Cardiac muscle cell (in vitro differentiated cells and primary cell): ENCODE measurements at regions not wholly inside any gene's neighbourhood (a gene's known extent, or its start where the extent isn't known, plus 50 kb on each side); places are given as distances from the start of the nearest gene placed in this dataset.

Experiments
- DNase-seq, 2 donors: peaks; one replicate each; pipeline versions ENCODE4 v3.0.0 to v3.0.0-alpha.2; 2010 to 2017; ENCODE audit warnings: low read depth in 1 of 2, low spot score in 1 of 2
- H3K27ac ChIP-seq: fragments of 200-600 bp; sonication (generic); 2 replicates; pipeline ENCODE4 v1.5.1; 2016
- H3K27me3 ChIP-seq: fragments of 200-600 bp; sonication (generic); 2 replicates; pipeline ENCODE4 v1.6.0; 2016; ENCODE audit warnings: control low read depth
- H3K36me3 ChIP-seq: fragments of 200-600 bp; sonication (generic); 2 replicates; pipeline ENCODE4 v1.5.1; 2016; ENCODE audit warnings: control low read depth
- H3K4me1 ChIP-seq: fragments of 200-600 bp; sonication (generic); 2 replicates; pipeline ENCODE4 v1.8.1; 2017; ENCODE audit warnings: low read depth, mild to moderate bottlenecking, mixed run types
- H3K4me3 ChIP-seq: fragments of 200-600 bp; sonication (generic); 2 replicates; pipeline ENCODE4 v1.5.1; 2016; ENCODE audit warnings: mild to moderate bottlenecking
- H3K9me3 ChIP-seq: fragments of 200-600 bp; sonication (generic); 2 replicates; pipeline ENCODE4 v1.5.1; 2017; ENCODE audit warnings: low read depth, mild to moderate bottlenecking, control low read depth
- TF ChIP-seq, protein P1 (sequence below): IDR thresholded peaks from 2 replicates; pipeline ENCODE4 v1.5.1; 2012; ENCODE audit warnings: low read depth, mild to moderate bottlenecking, low read length

- no peak for DNase-seq
- Histone ChIP-seq H3K27me3 (no peaks in the 10 kb centered on the region), H3K4me3 (no peak overlapping the region), H3K36me3 (no peaks in the 10 kb centered on the region), H3K27ac (no peak overlapping the region), H3K4me1 (no peaks in the 10 kb centered on the region), H3K9me3 (no peaks in the 10 kb centered on the region)
- TF ChIP-seq, protein P1, sequence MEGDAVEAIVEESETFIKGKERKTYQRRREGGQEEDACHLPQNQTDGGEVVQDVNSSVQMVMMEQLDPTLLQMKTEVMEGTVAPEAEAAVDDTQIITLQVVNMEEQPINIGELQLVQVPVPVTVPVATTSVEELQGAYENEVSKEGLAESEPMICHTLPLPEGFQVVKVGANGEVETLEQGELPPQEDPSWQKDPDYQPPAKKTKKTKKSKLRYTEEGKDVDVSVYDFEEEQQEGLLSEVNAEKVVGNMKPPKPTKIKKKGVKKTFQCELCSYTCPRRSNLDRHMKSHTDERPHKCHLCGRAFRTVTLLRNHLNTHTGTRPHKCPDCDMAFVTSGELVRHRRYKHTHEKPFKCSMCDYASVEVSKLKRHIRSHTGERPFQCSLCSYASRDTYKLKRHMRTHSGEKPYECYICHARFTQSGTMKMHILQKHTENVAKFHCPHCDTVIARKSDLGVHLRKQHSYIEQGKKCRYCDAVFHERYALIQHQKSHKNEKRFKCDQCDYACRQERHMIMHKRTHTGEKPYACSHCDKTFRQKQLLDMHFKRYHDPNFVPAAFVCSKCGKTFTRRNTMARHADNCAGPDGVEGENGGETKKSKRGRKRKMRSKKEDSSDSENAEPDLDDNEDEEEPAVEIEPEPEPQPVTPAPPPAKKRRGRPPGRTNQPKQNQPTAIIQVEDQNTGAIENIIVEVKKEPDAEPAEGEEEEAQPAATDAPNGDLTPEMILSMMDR: no peak
These were observed 144.8 kb upstream of the RGPD4 start for GRCh38 chr2:107681936-107682335.

DNA sequence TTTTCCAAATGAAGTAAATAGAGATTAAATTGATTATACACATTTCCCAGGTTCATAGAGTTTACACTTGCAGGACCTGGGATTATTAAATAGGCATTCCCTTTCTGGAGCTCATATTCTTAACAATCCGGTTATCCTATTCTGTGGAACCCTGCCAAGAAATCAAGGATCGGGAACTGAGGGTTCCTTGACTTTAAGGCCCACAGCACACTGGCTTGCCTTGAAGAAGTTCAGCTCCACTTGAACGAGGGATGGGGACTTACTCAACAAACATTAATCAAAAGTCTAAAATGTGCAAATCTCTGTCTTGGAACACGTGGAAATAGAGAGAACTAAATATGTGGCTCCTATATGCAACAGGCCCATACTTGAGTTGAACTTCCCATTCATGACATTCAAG lies 142.3 kb upstream of the RGPD4 start:
- Histone ChIP-seq H3K4me3 (no peak overlapping the region), H3K27ac (no peak overlapping the region), H3K9me3 (no peaks in the 10 kb centered on the region), H3K36me3 (no peaks in the 10 kb centered on the region), H3K4me1 (no peaks in the 10 kb centered on the region), H3K27me3 (no peaks in the 10 kb centered on the region)
- DNase-seq: no peak
- TF ChIP-seq, protein P1: no peak

DNA sequence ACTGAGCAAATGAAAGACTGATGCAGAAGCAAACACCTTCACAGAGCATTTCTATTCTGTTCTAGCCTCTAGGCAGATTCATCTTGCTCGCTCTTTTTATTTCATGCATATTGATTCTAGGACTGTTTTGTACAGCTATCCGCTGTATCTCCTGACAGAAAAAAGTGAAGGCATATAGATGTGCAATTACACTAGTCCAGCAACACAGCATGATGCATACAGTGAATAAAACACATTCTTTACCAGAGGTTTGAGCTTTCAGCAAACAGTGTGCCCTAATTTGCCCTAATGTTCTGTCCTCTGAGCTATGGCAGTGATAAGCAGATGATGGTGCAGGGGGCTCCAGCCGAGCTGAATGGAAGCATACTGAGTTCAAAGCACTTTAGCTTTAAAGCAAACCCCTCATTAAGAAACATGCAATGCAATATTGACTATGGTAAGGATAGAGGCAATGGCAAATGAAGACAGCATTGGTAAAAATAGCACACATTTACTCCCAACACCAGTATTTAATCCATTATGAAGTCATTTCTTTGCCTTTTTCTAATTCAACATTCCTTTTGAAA lies 141.2 kb upstream of the RGPD4 start:
- no peaks in the 10 kb centered on the region for H3K27me3 ChIP-seq
- H3K36me3 ChIP-seq: no peaks in the 10 kb centered on the region
- no peak for DNase-seq
- no peak overlapping the region for H3K4me3 ChIP-seq
- TF ChIP-seq, protein P1: no peak
- no peak overlapping the region for H3K27ac ChIP-seq
- H3K9me3 ChIP-seq: no peaks in the 10 kb centered on the region
- H3K4me1 ChIP-seq: no peaks in the 10 kb centered on the region

- no peak overlapping the region for H3K4me3 ChIP-seq
- H3K9me3 ChIP-seq: no peaks in the 10 kb centered on the region
- no peaks in the 10 kb centered on the region for H3K36me3 ChIP-seq
- TF ChIP-seq, protein P1: no peak
- no peaks in the 10 kb centered on the region for H3K27me3 ChIP-seq
- DNase-seq: no peak
- no peaks in the 10 kb centered on the region for H3K4me1 ChIP-seq
- no peak overlapping the region for H3K27ac ChIP-seq
These were observed 139.6 kb upstream of the RGPD4 start for GRCh38 chr2:107687073-107687472.

- Histone ChIP-seq H3K9me3 (no peaks in the 10 kb centered on the region), H3K4me3 (no peak overlapping the region), H3K27ac (no peak overlapping the region), H3K4me1 (no peaks in the 10 kb centered on the region), H3K36me3 (no peaks in the 10 kb centered on the region), H3K27me3 (no peaks in the 10 kb centered on the region)
- TF ChIP-seq, protein P1: no peak
- DNase-seq: no peak
These were observed 138.6 kb upstream of the RGPD4 start for GRCh38 chr2:107688135-107688534.

- H3K27me3 ChIP-seq: no peaks in the 10 kb centered on the region
- H3K9me3 ChIP-seq: no peaks in the 10 kb centered on the region
- no peak overlapping the region for H3K27ac ChIP-seq
- no peak for DNase-seq
- no peak overlapping the region for H3K4me3 ChIP-seq
- TF ChIP-seq, protein P1: no peak
- H3K4me1 ChIP-seq: no peaks in the 10 kb centered on the region
- no peaks in the 10 kb centered on the region for H3K36me3 ChIP-seq
These were observed 133.1 kb upstream of the RGPD4 start for GRCh38 chr2:107693604-107694003.
